ENCODE measurements at regions not wholly inside any gene's neighbourhood (a gene's known extent, or its start where the extent isn't known, plus 50 kb on each side); places are given as distances from the start of the nearest gene placed in this dataset.

DNA sequence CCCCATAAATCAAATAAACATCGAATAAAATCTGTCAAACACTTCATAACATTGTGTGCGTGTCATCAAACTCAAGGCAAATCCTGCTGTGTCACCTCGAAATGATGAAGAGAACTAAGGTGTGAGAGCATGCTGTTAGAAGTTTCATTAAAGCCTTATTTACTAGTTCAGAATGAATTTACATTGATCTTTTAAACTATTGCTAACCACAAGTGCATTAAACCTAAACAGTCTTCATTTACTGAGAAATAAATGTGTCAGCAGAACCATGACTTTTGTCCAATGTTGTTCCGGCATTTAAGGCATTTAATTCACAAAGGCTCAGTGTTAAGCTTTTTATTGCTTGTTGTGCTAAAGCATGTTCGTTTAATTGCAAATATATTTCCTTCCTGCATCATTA is 474.4 kb downstream of the SETD4 start:
- Mint-ChIP-seq H3K36me3 (no peaks in the 10 kb centered on the region), H3K9me3 (peaks cover 0 to 6% (median 6%) of the 10 kb centered on the region in 3 donors), H3K27ac (no peak overlapping the region), H3K4me1 (no peaks in the 10 kb centered on the region), H3K4me3 (no peak overlapping the region), H3K27me3 (peaks cover 7 to 24% of the 10 kb centered on the region in 2 donors)
- Histone ChIP-seq H3K36me3 (ENCODE audit: control insufficient read depth in 2 of 2, extremely low read depth in 1 of 2, insufficient read depth in 1 of 2, low read length in 1 of 2) (no peaks in the 10 kb centered on the region), H3K4me1 (ENCODE audit: control insufficient read depth in 1 of 2, extremely low read depth in 1 of 2, insufficient read depth in 2 of 2, low read length in 2 of 2) (no peaks in the 10 kb centered on the region), H3K27me3 (replicated peaks in 1 of 2; ENCODE audit: control insufficient read depth in 2 of 2, extremely low read depth in 1 of 2, insufficient read depth in 2 of 2, low read length in 1 of 2) (peaks cover 0 to 7% of the 10 kb centered on the region in 2 experiments), H3K9me3 (no peaks in the 10 kb centered on the region), H3K4me3 (ENCODE audit: control insufficient read depth in 1 of 2, extremely low read depth in 1 of 2, low read length in 1 of 2) (no peak overlapping the region), H3K27ac (ENCODE audit: low read length) (no peak overlapping the region)
- no peak for DNase-seq
- no peak for ATAC-seq (replicated peaks in 1 of 4)
- POLR2A ChIA-PET: no interaction called here
- WGBS (ENCODE audit: insufficient coverage): no CpG with 5 or more reads among the region's 5 CpGs
- CTCF ChIA-PET: no interaction called here

DNA sequence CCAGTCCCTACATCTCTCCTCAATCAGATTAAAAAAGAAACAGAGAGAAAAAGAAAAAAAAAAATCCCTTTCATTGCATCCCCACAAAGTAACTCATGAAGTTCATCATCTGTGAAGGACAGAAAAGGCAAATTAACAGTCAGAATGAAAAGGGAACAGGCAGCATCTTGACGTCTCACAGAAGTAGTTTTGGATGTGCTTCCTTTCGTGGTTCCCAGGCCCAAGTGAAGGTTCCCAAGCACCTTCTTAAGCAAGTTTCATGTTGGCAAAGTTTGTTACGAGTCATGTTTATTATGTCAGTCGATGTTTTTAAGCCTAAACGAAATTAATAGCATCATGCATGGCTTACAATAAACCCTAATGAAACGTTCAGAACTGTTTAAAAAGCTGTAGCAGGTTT is 475.2 kb downstream of the SETD4 start:
- no peak for DNase-seq
- no peaks in the 10 kb centered on the region for H3K4me1 ChIP-seq (ENCODE audit: control insufficient read depth in 1 of 2, extremely low read depth in 1 of 2, insufficient read depth in 2 of 2, low read length in 2 of 2)
- ChIA-PET CTCF (interaction anchor here in 1 of 2 donors (0.6 kb wide), 1 partner anchor 229 kb away, joined by 3 read pairs; no protein-coding TSS in a partner anchor), POLR2A (no interaction called here)
- H3K4me3 ChIP-seq (ENCODE audit: control insufficient read depth in 1 of 2, extremely low read depth in 1 of 2, low read length in 1 of 2): no peak overlapping the region
- H3K36me3 Mint-ChIP-seq: no peaks in the 10 kb centered on the region
- no peak overlapping the region for H3K4me3 Mint-ChIP-seq
- no peaks in the 10 kb centered on the region for H3K4me1 Mint-ChIP-seq
- peaks cover 0 to 4% (median 3%) of the 10 kb centered on the region in 3 donors for H3K9me3 Mint-ChIP-seq
- no peak overlapping the region for H3K27ac ChIP-seq (ENCODE audit: low read length)
- H3K9me3 ChIP-seq: no peaks in the 10 kb centered on the region
- H3K36me3 ChIP-seq (ENCODE audit: control insufficient read depth in 2 of 2, extremely low read depth in 1 of 2, insufficient read depth in 1 of 2, low read length in 1 of 2): no peaks in the 10 kb centered on the region
- no peak for ATAC-seq (replicated peaks in 1 of 4)
- no peak overlapping the region for H3K27ac Mint-ChIP-seq
- WGBS (ENCODE audit: insufficient coverage): 15% methylated on average over 2 of the region's 6 CpGs
- H3K27me3 ChIP-seq (replicated peaks in 1 of 2; ENCODE audit: control insufficient read depth in 2 of 2, extremely low read depth in 1 of 2, insufficient read depth in 2 of 2, low read length in 1 of 2): peaks cover 0 to 7% of the 10 kb centered on the region in 2 experiments
- peaks cover 4 to 21% of the 10 kb centered on the region in 2 donors for H3K27me3 Mint-ChIP-seq

DNA sequence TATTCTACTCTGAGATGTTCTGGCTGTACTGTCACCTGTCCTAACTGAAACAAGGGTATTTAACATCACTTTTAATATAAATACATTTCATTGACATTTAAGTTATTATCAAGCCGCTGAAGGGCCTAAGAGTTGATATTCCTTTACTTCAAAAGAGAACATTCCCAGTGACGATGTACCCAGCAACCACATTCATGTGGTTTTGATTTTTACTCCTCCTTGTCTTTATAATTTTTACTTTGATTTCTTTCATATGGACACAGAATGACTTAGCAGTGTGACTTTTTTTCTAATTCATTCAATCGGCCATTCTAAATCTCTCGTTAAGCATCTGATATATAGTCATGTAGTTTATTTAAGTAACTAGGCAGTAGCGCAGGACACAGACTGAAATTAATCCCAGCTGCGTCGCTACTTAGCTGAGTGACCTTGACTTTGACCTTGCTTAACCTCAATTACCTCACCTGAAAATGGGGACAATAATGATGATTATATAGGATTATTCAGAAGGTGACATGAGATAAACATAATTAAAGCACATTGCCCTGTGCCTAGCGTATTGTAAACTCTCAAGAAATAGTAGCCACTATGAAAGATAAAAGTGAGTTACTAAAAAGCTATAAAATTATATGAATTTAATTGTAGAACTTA is 476.6 kb downstream of the SETD4 start:
- no peaks in the 10 kb centered on the region for H3K36me3 Mint-ChIP-seq
- Histone ChIP-seq H3K4me1 (ENCODE audit: control insufficient read depth in 1 of 2, extremely low read depth in 1 of 2, insufficient read depth in 2 of 2, low read length in 2 of 2) (no peaks in the 10 kb centered on the region), H3K36me3 (ENCODE audit: control insufficient read depth in 2 of 2, extremely low read depth in 1 of 2, insufficient read depth in 1 of 2, low read length in 1 of 2) (no peaks in the 10 kb centered on the region), H3K27me3 (replicated peaks in 1 of 2; ENCODE audit: control insufficient read depth in 2 of 2, extremely low read depth in 1 of 2, insufficient read depth in 2 of 2, low read length in 1 of 2) (peaks cover 0 to 7% of the 10 kb centered on the region in 2 experiments), H3K9me3 (no peaks in the 10 kb centered on the region), H3K4me3 (ENCODE audit: control insufficient read depth in 1 of 2, extremely low read depth in 1 of 2, low read length in 1 of 2) (no peak overlapping the region), H3K27ac (ENCODE audit: low read length) (no peak overlapping the region)
- H3K9me3 Mint-ChIP-seq: no peaks in the 10 kb centered on the region
- DNase-seq (no peak), ATAC-seq (replicated peaks in 1 of 4) (no peak)
- no peak overlapping the region for H3K27ac Mint-ChIP-seq
- ChIA-PET CTCF (interaction anchor here in 1 of 2 donors (0.9 kb wide), 1 partner anchor 43 kb away, joined by 3 read pairs; no protein-coding TSS in a partner anchor), POLR2A (interaction anchor here in 1 of 2 donors (0.6 kb wide), 1 partner anchor 1414 kb away, joined by 3 read pairs; no protein-coding TSS in a partner anchor)
- peaks cover 0 to 14% of the 10 kb centered on the region in 2 donors for H3K27me3 Mint-ChIP-seq
- H3K4me1 Mint-ChIP-seq: no peaks in the 10 kb centered on the region
- no peak overlapping the region for H3K4me3 Mint-ChIP-seq
- WGBS (ENCODE audit: insufficient coverage): no CpG with 5 or more reads among the region's 8 CpGs

DNA sequence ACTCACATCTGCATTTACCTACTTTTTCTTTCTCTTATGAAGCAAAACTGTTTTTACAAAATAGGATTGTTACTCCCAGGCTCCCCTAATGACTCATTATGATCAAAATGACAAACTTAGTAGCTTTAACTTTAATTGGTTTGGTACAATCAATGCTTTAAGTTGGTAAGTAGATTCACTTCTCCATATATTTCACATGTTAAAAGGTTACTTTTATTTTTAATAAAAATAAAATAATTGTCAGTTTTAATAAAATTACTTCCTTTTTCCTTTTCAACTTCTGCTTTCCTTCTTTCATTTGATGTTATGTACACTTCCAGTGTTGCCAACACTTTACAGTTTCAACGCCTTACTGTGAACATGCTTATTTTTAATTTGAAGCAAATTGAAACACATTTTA is 477.6 kb downstream of the SETD4 start:
- Mint-ChIP-seq H3K9me3 (no peaks in the 10 kb centered on the region), H3K36me3 (no peaks in the 10 kb centered on the region), H3K27me3 (peaks cover 0 to 12% of the 10 kb centered on the region in 2 donors), H3K4me1 (no peaks in the 10 kb centered on the region), H3K4me3 (no peak overlapping the region), H3K27ac (no peak overlapping the region)
- POLR2A ChIA-PET: no interaction called here
- peaks cover 0 to 6% of the 10 kb centered on the region in 2 experiments for H3K27me3 ChIP-seq (replicated peaks in 1 of 2; ENCODE audit: control insufficient read depth in 2 of 2, extremely low read depth in 1 of 2, insufficient read depth in 2 of 2, low read length in 1 of 2)
- CTCF ChIA-PET: no interaction called here
- WGBS (ENCODE audit: insufficient coverage): no CpG with 5 or more reads among the region's 1 CpG
- no peak for ATAC-seq (replicated peaks in 1 of 4)
- H3K4me1 ChIP-seq (ENCODE audit: control insufficient read depth in 1 of 2, extremely low read depth in 1 of 2, insufficient read depth in 2 of 2, low read length in 2 of 2): no peaks in the 10 kb centered on the region
- H3K36me3 ChIP-seq (ENCODE audit: control insufficient read depth in 2 of 2, extremely low read depth in 1 of 2, insufficient read depth in 1 of 2, low read length in 1 of 2): no peaks in the 10 kb centered on the region
- DNase-seq: no peak
- H3K9me3 ChIP-seq: no peaks in the 10 kb centered on the region
- H3K27ac ChIP-seq (ENCODE audit: low read length): no peak overlapping the region
- no peak overlapping the region for H3K4me3 ChIP-seq (ENCODE audit: control insufficient read depth in 1 of 2, extremely low read depth in 1 of 2, low read length in 1 of 2)

GRCh38 chr21:35581640-35582039 is 478.7 kb downstream of the SETD4 start:
- H3K4me1 ChIP-seq (ENCODE audit: control insufficient read depth in 1 of 2, extremely low read depth in 1 of 2, insufficient read depth in 2 of 2, low read length in 2 of 2): no peaks in the 10 kb centered on the region
- H3K4me3 Mint-ChIP-seq: no peak overlapping the region
- peaks cover 0 to 4% of the 10 kb centered on the region in 2 donors for H3K27me3 Mint-ChIP-seq
- H3K27ac ChIP-seq (ENCODE audit: low read length): no peak overlapping the region
- H3K27me3 ChIP-seq (replicated peaks in 1 of 2; ENCODE audit: control insufficient read depth in 2 of 2, extremely low read depth in 1 of 2, insufficient read depth in 2 of 2, low read length in 1 of 2): no peaks in the 10 kb centered on the region
- no peak overlapping the region for H3K27ac Mint-ChIP-seq
- no peak overlapping the region for H3K4me3 ChIP-seq (ENCODE audit: control insufficient read depth in 1 of 2, extremely low read depth in 1 of 2, low read length in 1 of 2)
- H3K36me3 Mint-ChIP-seq: no peaks in the 10 kb centered on the region
- no peaks in the 10 kb centered on the region for H3K36me3 ChIP-seq (ENCODE audit: control insufficient read depth in 2 of 2, extremely low read depth in 1 of 2, insufficient read depth in 1 of 2, low read length in 1 of 2)
- no peaks in the 10 kb centered on the region for H3K9me3 ChIP-seq
- WGBS (ENCODE audit: insufficient coverage): 80% methylated on average over 1 of the region's 1 CpG
- POLR2A ChIA-PET: no interaction called here
- DNase-seq: no peak
- H3K4me1 Mint-ChIP-seq: no peaks in the 10 kb centered on the region
- CTCF ChIA-PET: no interaction called here
- no peak for ATAC-seq (replicated peaks in 1 of 4)
- no peaks in the 10 kb centered on the region for H3K9me3 Mint-ChIP-seq

DNA sequence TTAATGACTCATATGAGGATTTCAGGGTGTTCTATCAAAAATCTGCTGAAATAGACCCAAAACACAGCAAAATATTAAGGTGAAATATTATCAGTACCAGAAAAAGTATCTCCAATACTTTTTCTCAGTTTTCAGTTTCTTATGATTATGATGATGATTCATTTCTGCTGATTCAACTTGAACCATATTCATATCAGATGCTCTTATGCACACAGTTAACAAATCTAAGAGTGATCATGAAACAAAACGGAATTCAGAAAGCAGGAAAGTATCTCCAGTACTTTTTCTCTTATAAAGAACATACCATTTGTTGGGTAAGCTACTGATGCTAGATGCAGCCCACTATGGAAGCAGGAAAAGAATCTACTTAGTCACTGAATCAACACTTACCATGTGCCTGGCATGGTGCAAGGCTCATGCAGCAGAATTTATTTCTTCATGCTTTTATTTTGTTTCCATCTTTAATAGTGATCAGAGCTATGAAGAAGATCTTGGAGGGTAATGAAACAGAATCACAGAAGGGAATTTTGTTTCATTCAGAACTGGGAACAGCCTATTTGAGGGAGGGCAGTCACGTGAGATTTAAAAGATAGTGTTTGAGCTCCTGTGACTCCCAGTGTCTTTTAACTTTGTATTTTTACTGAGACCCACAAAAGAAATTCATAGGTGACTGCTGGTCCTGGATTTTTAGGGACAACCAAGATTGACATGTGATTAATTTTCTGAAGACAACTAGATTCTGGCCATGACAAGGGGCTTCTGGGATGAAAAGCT is 480.6 kb downstream of the SETD4 start:
- Mint-ChIP-seq H3K4me1 (no peaks in the 10 kb centered on the region), H3K36me3 (no peaks in the 10 kb centered on the region), H3K4me3 (no peak overlapping the region), H3K27ac (no peak overlapping the region), H3K27me3 (peaks cover 3 to 9% of the 10 kb centered on the region in 2 donors), H3K9me3 (no peaks in the 10 kb centered on the region)
- no peaks in the 10 kb centered on the region for H3K9me3 ChIP-seq
- no peak overlapping the region for H3K27ac ChIP-seq (ENCODE audit: low read length)
- no CpG with 5 or more reads among the region's 2 CpGs for WGBS (ENCODE audit: insufficient coverage)
- CTCF ChIA-PET: no interaction called here
- no peaks in the 10 kb centered on the region for H3K4me1 ChIP-seq (ENCODE audit: control insufficient read depth in 1 of 2, extremely low read depth in 1 of 2, insufficient read depth in 2 of 2, low read length in 2 of 2)
- no peaks in the 10 kb centered on the region for H3K27me3 ChIP-seq (replicated peaks in 1 of 2; ENCODE audit: control insufficient read depth in 2 of 2, extremely low read depth in 1 of 2, insufficient read depth in 2 of 2, low read length in 1 of 2)
- no peak for DNase-seq
- no peak overlapping the region for H3K4me3 ChIP-seq (ENCODE audit: control insufficient read depth in 1 of 2, extremely low read depth in 1 of 2, low read length in 1 of 2)
- POLR2A ChIA-PET: no interaction called here
- ATAC-seq (replicated peaks in 1 of 4): no peak
- no peaks in the 10 kb centered on the region for H3K36me3 ChIP-seq (ENCODE audit: control insufficient read depth in 2 of 2, extremely low read depth in 1 of 2, insufficient read depth in 1 of 2, low read length in 1 of 2)
